Neutrophil (primary cell): ENCODE measurements at regions not wholly inside any gene's neighbourhood (a gene's known extent, or its start where the extent isn't known, plus 50 kb on each side); places are given as distances from the start of the nearest gene placed in this dataset.

Experiments used
- H3K27ac ChIP-seq: fragments of 200-600 bp; sonication (generic); 2 replicates; pipeline ENCODE4 v1.5.1; 2016; ENCODE audit warnings: mild to moderate bottlenecking, moderate library complexity
- H3K27me3 ChIP-seq: fragments of 200-600 bp; sonication (generic); 2 replicates; pipeline ENCODE4 v1.6.0; 2016; ENCODE audit warnings: mild to moderate bottlenecking
- H3K36me3 ChIP-seq: fragments of 200-600 bp; sonication (generic); 2 replicates; pipeline ENCODE4 v1.5.1; 2017
- H3K4me1 ChIP-seq, 2 experiments: fragments of 200-600 bp in 1 of 2; sonication (generic) in 1 of 2; 1 replicate in 1 of 2; 2 replicates in 1 of 2; pipeline versions ENCODE4 v1.5.1 to v1.6.1; 2013 to 2016; ENCODE audit warnings: low read depth in 1 of 2, low read length in 1 of 2, mild to moderate bottlenecking in 1 of 2, moderate library complexity in 1 of 2; ENCODE audit not compliant: control insufficient read depth in 1 of 2, insufficient read depth in 1 of 2
- H3K4me3 ChIP-seq, 2 experiments: fragments of 200-600 bp in 1 of 2; sonication (generic) in 1 of 2; 1 replicate in 1 of 2; 2 replicates in 1 of 2; pipeline ENCODE4 v1.5.1; 2013 to 2016; ENCODE audit warnings: low read depth in 1 of 2, low read length in 1 of 2, mild to moderate bottlenecking in 1 of 2, moderate library complexity in 1 of 2
- H3K9me3 ChIP-seq: fragments of 200-600 bp; sonication (generic); 2 replicates; pipeline ENCODE4 v1.5.1; 2016
- CTCF ChIP-seq: fragments of 200-600 bp; sonication (generic); IDR thresholded peaks from 2 replicates; pipeline ENCODE4 v1.5.1; 2016; ENCODE audit warnings: antibody characterized with exemption

DNA sequence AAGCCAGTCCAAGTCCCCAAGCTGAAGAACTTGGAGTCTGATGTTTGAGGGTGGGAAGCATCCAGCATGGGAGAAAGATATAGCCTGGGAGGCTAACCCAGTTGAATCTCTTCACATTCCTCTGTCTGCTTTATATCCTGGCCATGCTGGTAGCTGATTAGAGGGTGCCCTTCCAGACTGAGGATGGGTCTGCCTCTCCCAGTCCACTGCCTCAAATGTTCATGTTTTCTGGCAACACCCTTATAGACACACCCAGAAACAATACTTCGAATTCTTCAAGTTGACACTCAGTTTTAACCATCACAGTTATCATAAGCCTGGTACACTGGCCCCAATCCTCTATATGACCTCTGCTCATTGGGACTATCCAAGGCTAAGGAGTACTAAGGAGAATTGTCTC lies 124.1 kb upstream of the WDR1 start:
- Histone ChIP-seq H3K36me3 (no peaks in the 10 kb centered on the region), H3K27me3 (peaks cover 3% of the 10 kb centered on the region), H3K4me1 (no peaks in the 10 kb centered on the region), H3K9me3 (no peaks in the 10 kb centered on the region), H3K4me3 (no peak overlapping the region), H3K27ac (no peak overlapping the region)
- no peak for TF ChIP-seq CTCF

- no peaks in the 10 kb centered on the region for H3K4me1 ChIP-seq
- H3K36me3 ChIP-seq: no peaks in the 10 kb centered on the region
- no peak for TF ChIP-seq CTCF
- no peaks in the 10 kb centered on the region for H3K9me3 ChIP-seq
- H3K27ac ChIP-seq: no peak overlapping the region
- no peak overlapping the region for H3K4me3 ChIP-seq
- H3K27me3 ChIP-seq: peaks cover 3% of the 10 kb centered on the region
Observed at GRCh38 chr4:10239982-10240654, 123.5 kb upstream of the WDR1 start.

DNA sequence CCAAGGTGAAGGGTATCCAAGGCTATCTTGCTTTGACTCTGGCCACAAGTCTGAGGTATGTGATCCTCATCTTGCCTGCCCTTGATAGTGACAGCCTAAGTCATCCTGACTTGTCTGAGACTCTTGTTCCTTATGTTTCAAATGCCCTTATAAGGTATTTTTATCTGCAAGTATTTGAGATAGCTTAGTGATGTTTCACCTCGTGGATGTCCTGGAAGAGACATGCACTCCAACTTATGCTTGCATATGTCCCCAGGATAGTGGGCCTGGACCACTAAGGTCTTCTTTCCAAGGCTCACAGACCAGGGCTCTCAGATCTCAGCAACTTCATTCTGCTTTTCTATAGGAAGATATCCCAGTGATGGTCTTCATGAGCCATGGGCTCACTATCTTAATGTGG lies 120.5 kb upstream of the WDR1 start:
- Histone ChIP-seq H3K36me3 (no peaks in the 10 kb centered on the region), H3K27ac (no peak overlapping the region), H3K27me3 (peaks cover 7% of the 10 kb centered on the region), H3K4me3 (no peak overlapping the region), H3K4me1 (no peaks in the 10 kb centered on the region), H3K9me3 (no peaks in the 10 kb centered on the region)
- no peak for TF ChIP-seq CTCF

GRCh38 chr4:10232114-10232513 lies 115.5 kb upstream of the WDR1 start:
- peaks cover 4% of the 10 kb centered on the region for H3K27me3 ChIP-seq
- H3K4me3 ChIP-seq: no peak overlapping the region
- H3K36me3 ChIP-seq: no peaks in the 10 kb centered on the region
- no peaks in the 10 kb centered on the region for H3K9me3 ChIP-seq
- H3K4me1 ChIP-seq: no peaks in the 10 kb centered on the region
- H3K27ac ChIP-seq: no peak overlapping the region
- TF ChIP-seq CTCF: no peak

DNA sequence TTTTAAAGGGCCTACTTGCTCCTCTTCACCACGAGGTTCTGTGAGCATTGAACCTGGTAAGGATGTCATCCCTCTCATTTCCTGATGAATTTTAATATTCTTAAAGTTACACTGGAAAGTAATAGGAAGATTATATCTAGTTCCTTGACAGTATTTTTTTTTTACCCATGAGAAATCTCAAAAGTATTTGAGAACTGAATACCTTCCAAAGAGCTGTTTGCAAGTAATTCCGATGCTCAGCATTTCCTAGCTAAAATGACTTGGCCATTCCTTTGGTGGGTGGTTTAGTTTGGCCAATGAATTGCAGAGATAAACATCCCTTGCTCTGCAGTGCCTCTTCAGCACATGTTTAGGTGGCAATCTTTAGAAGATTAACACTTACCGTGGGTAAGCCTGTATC lies 110.2 kb upstream of the WDR1 start:
- Histone ChIP-seq H3K27ac (no peak overlapping the region), H3K4me1 (no peaks in the 10 kb centered on the region), H3K9me3 (no peaks in the 10 kb centered on the region), H3K36me3 (no peaks in the 10 kb centered on the region), H3K27me3 (no peaks in the 10 kb centered on the region), H3K4me3 (no peak overlapping the region)
- no peak for TF ChIP-seq CTCF

DNA sequence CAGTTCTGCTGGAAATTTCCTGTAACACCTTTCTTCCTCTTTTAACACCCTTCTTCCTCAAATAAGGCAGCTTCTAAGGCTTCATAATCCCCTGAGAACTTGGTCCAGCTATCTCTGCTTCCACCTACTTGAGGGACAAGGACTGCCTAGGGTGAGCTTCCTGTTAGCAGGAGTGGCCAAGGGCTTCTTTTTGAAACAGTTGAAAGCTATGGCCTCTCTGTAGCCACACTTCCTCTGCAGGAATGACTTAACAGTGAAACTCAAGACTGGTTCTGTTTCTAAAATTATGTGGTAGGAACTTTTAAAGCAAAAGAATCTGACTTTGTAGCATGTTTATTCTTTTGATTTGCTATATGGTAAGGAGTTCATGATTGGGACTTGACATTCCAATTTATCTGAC lies 108.5 kb upstream of the WDR1 start:
- no peaks in the 10 kb centered on the region for H3K9me3 ChIP-seq
- no peak overlapping the region for H3K27ac ChIP-seq
- no peaks in the 10 kb centered on the region for H3K4me1 ChIP-seq
- H3K4me3 ChIP-seq: no peak overlapping the region
- TF ChIP-seq CTCF: no peak
- H3K27me3 ChIP-seq: no peaks in the 10 kb centered on the region
- no peaks in the 10 kb centered on the region for H3K36me3 ChIP-seq
